SK-N-SH treated with all-trans-retinoic acid at 6 μM for 48 hours (cell line): ENCODE measurements at regions not wholly inside any gene's neighbourhood (a gene's known extent, or its start where the extent isn't known, plus 50 kb on each side); places are given as distances from the start of the nearest gene placed in this dataset.

Experiments
- ATAC-seq: fragments of 200-7000 bp; cut with Tn5 transposase; 3 replicates; pipeline ENCODE4 v1.9.1; 2020; ENCODE audit warnings: mild to moderate bottlenecking, moderate library complexity
- BACH2 ChIP-seq: fragments of 250-450 bp; sonication (Bioruptor Pico); IDR thresholded peaks from 2 replicates; pipeline ENCODE4 v1.9.0; 2021; ENCODE audit warnings: mild to moderate bottlenecking, borderline replicate concordance
- CSDC2 ChIP-seq: fragments of 250-450 bp; sonication (Bioruptor Pico); IDR thresholded peaks from 2 replicates; pipeline ENCODE4 v1.5.0; 2020; ENCODE audit warnings: mild to moderate bottlenecking, moderate library complexity
- CSRNP3 ChIP-seq: fragments of 250-450 bp; sonication (Bioruptor Pico); IDR thresholded peaks from 2 replicates; pipeline ENCODE4 v1.5.1; 2021; ENCODE audit warnings: mild to moderate bottlenecking, moderate library complexity
- ESRRG ChIP-seq: fragments of 250-450 bp; sonication (Bioruptor Pico); IDR thresholded peaks from 2 replicates; pipeline ENCODE4 v1.6.1; 2021; ENCODE audit warnings: mild to moderate bottlenecking
- GLIS3 ChIP-seq: fragments of 250-450 bp; sonication (Bioruptor Pico); IDR thresholded peaks from 2 replicates; pipeline ENCODE4 v1.5.0; 2020; ENCODE audit warnings: mild to moderate bottlenecking, moderate library complexity
- ISL1 ChIP-seq: fragments of 250-450 bp; sonication (Bioruptor Pico); IDR thresholded peaks from 2 replicates; pipeline ENCODE4 v2.1.2; 2022; ENCODE audit warnings: mild to moderate bottlenecking, moderate library complexity
- OSR1 ChIP-seq: fragments of 250-450 bp; sonication (Bioruptor Pico); IDR thresholded peaks from 2 replicates; pipeline ENCODE4 v1.8.0; 2022; ENCODE audit warnings: moderate library complexity, mild to moderate bottlenecking, inconsistent platforms
- PATZ1 ChIP-seq: fragments of 250-450 bp; sonication (Bioruptor Pico); IDR thresholded peaks from 2 replicates; pipeline ENCODE4 v1.8.0; 2020; ENCODE audit warnings: mild to moderate bottlenecking, moderate library complexity, borderline replicate concordance
- POU6F1 ChIP-seq: fragments of 250-450 bp; sonication (Bioruptor Pico); IDR thresholded peaks from 2 replicates; pipeline ENCODE4 v1.8.0; 2021; ENCODE audit warnings: low read depth, mild to moderate bottlenecking, moderate library complexity, borderline replicate concordance
- PPARA ChIP-seq: fragments of 250-450 bp; sonication (Bioruptor Pico); IDR thresholded peaks from 2 replicates; pipeline ENCODE4 v1.5.0; 2020; ENCODE audit warnings: mild to moderate bottlenecking, borderline replicate concordance
- SNAI2 ChIP-seq: fragments of 250-450 bp; sonication (Bioruptor Pico); IDR thresholded peaks from 2 replicates; pipeline ENCODE4 v1.5.0; 2020; ENCODE audit warnings: mild to moderate bottlenecking, moderate library complexity
- TOX ChIP-seq: fragments of 250-450 bp; sonication (Bioruptor Pico); IDR thresholded peaks from 2 replicates; pipeline ENCODE4 v1.8.0; 2021; ENCODE audit warnings: mild to moderate bottlenecking, moderate library complexity, borderline replicate concordance
- ZC3H10 ChIP-seq: fragments of 250-450 bp; sonication (Bioruptor Pico); IDR thresholded peaks from 2 replicates; pipeline ENCODE4 v1.5.1; 2021; ENCODE audit warnings: mild to moderate bottlenecking, moderate library complexity
- ZFP3 ChIP-seq: fragments of 250-450 bp; sonication (Bioruptor Pico); IDR thresholded peaks from 2 replicates; pipeline ENCODE4 v1.5.0; 2020; ENCODE audit warnings: mild to moderate bottlenecking, moderate library complexity
- ZFP30 ChIP-seq: fragments of 450-650 bp; formaldehyde crosslinking; IDR thresholded peaks from 2 replicates; pipeline ENCODE4 v1.5.0; 2022; ENCODE audit warnings: mild to moderate bottlenecking, moderate library complexity
- ZNF565 ChIP-seq: fragments of 450-650 bp; formaldehyde crosslinking; conservative IDR thresholded peaks from 2 replicates; pipeline ENCODE4 v1.5.0; 2020; ENCODE audit warnings: low read depth, mild to moderate bottlenecking, moderate library complexity
- ZNF8 ChIP-seq: fragments of 450-650 bp; formaldehyde crosslinking; IDR thresholded peaks from 2 replicates; pipeline ENCODE4 v1.5.0; 2020; ENCODE audit warnings: mild to moderate bottlenecking, moderate library complexity
- TF ChIP-seq, protein P1 (sequence below): fragments of 250-450 bp; sonication (Bioruptor Pico); IDR thresholded peaks from 2 replicates; pipeline ENCODE4 v1.5.1; 2020; ENCODE audit warnings: low read depth, mild to moderate bottlenecking, moderate library complexity
- TF ChIP-seq, protein P2 (sequence below): fragments of 250-450 bp; sonication (Bioruptor Pico); IDR thresholded peaks from 2 replicates; pipeline ENCODE4 v1.5.0; 2020; ENCODE audit warnings: mild to moderate bottlenecking, moderate library complexity

DNA sequence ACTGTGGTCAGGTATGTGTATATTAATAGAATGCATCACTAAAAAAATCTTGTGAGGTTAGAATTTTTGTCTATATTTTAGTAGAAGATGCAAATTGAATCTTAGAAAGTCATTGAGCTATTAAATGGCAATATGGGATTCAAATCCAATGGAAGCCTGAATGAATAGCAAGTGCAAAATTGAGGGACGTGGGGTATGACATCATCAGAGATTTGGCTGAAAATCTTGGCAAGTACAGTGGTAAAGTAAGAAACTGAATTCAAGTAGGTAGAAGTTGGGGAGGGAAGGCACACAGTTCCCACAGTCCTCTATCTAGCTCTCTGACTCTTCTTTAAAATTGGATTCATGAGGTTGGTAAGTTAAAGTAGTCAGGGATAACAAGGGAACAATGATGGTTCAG lies 97.4 kb upstream of the SSTR1 start (continued):
- TF ChIP-seq, protein P1, sequence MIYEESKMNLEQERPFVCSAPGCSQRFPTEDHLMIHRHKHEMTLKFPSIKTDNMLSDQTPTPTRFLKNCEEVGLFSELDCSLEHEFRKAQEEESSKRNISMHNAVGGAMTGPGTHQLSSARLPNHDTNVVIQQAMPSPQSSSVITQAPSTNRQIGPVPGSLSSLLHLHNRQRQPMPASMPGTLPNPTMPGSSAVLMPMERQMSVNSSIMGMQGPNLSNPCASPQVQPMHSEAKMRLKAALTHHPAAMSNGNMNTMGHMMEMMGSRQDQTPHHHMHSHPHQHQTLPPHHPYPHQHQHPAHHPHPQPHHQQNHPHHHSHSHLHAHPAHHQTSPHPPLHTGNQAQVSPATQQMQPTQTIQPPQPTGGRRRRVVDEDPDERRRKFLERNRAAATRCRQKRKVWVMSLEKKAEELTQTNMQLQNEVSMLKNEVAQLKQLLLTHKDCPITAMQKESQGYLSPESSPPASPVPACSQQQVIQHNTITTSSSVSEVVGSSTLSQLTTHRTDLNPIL (CRISPR knock-in tag) = no peak
- TF ChIP-seq TOX (no peak), ISL1 (CRISPR knock-in tag) (no peak), CSDC2 (CRISPR knock-in tag) (no peak), GLIS3 (CRISPR knock-in tag) (no peak), SNAI2 (CRISPR knock-in tag) (no peak), OSR1 (CRISPR knock-in tag) (no peak)

DNA sequence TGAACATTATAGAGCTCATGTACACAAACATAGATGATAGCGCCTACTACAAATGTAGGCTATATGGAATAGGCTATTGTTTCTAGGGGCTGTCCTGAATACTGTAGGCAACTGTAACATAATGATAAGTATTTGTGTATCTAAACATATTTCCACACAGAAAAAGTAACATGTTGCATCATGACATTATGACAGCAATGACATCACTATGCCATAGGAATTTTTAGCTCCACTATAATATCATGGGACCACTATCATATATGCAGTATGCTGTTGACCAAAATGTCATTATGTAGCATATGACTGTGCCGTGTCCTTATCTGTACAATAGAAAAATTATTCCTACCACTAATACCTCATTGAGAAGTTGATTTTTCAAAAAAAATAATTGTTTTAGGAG lies 96.7 kb upstream of the SSTR1 start:
- no peak for ATAC-seq
- TF ChIP-seq POU6F1 = no peak
- TF ChIP-seq PATZ1 = no peak
- TF ChIP-seq ZNF8 = no peak
- no peak for TF ChIP-seq ZC3H10 (CRISPR knock-in tag)
- no peak for TF ChIP-seq OSR1 (CRISPR knock-in tag)
- no peak for TF ChIP-seq ISL1 (CRISPR knock-in tag)
- no peak for TF ChIP-seq CSDC2 (CRISPR knock-in tag)
- TF ChIP-seq, protein P2, sequence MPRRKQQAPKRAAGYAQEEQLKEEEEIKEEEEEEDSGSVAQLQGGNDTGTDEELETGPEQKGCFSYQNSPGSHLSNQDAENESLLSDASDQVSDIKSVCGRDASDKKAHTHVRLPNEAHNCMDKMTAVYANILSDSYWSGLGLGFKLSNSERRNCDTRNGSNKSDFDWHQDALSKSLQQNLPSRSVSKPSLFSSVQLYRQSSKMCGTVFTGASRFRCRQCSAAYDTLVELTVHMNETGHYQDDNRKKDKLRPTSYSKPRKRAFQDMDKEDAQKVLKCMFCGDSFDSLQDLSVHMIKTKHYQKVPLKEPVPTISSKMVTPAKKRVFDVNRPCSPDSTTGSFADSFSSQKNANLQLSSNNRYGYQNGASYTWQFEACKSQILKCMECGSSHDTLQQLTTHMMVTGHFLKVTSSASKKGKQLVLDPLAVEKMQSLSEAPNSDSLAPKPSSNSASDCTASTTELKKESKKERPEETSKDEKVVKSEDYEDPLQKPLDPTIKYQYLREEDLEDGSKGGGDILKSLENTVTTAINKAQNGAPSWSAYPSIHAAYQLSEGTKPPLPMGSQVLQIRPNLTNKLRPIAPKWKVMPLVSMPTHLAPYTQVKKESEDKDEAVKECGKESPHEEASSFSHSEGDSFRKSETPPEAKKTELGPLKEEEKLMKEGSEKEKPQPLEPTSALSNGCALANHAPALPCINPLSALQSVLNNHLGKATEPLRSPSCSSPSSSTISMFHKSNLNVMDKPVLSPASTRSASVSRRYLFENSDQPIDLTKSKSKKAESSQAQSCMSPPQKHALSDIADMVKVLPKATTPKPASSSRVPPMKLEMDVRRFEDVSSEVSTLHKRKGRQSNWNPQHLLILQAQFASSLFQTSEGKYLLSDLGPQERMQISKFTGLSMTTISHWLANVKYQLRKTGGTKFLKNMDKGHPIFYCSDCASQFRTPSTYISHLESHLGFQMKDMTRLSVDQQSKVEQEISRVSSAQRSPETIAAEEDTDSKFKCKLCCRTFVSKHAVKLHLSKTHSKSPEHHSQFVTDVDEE (CRISPR knock-in tag) = no peak
- no peak for TF ChIP-seq ZFP30
- TF ChIP-seq ESRRG = no peak
- TF ChIP-seq CSRNP3 (CRISPR knock-in tag) = no peak
- TF ChIP-seq, protein P1 (CRISPR knock-in tag) = no peak

DNA sequence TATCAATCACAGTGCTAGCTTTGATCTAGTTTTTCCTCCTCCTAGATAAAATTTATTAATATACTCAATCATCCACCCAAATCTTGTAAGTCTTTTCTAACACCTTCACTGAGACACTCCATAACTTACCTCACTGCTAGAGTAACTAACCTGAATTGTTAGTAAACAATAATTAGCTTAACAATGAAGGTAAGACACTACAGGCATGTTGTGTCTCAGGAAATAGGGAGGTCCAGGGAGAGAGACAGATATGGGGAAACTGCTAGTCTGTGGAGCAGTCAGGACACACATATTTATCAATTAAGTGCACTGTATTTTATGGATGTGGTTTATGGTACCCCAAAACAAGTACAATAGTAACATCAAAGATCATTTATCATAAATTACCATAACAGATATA lies 94.2 kb upstream of the SSTR1 start:
- no peak for TF ChIP-seq ISL1 (CRISPR knock-in tag)
- no peak for TF ChIP-seq ZNF565 (CRISPR knock-in tag)
- no peak for TF ChIP-seq TOX
- no peak for TF ChIP-seq ZC3H10 (CRISPR knock-in tag)
- no peak for TF ChIP-seq PATZ1
- TF ChIP-seq ZFP30 = no peak
- no peak for TF ChIP-seq BACH2 (CRISPR knock-in tag)
- TF ChIP-seq OSR1 (CRISPR knock-in tag) = no peak
- no peak for TF ChIP-seq PPARA (CRISPR knock-in tag)
- no peak for TF ChIP-seq CSRNP3 (CRISPR knock-in tag)
- TF ChIP-seq ZFP3 (CRISPR knock-in tag) = no peak
- TF ChIP-seq, all 23 proteins: peak for 0
- ATAC-seq = no peak
